ENCODE measurements at regions not wholly inside any gene's neighbourhood (a gene's known extent, or its start where the extent isn't known, plus 50 kb on each side); places are given as distances from the start of the nearest gene placed in this dataset.
"Not testable (repeated sequence)": the region's sequence is repeated elsewhere in the genome, so short reads cannot be mapped to it uniquely, and the experiment has no call there.

GRCh38 chr12:83434600-83434999 lies 747.9 kb downstream of the TMTC2 start:
- Mint-ChIP-seq H3K27me3 (no peaks in the 10 kb centered on the region), H3K4me1 (no peaks in the 10 kb centered on the region), H3K9me3 (peaks cover 1 to 23% (median 11%) of the 10 kb centered on the region in 5 donors), H3K4me3 (no peak overlapping the region), H3K36me3 (no peaks in the 10 kb centered on the region), H3K27ac (no peak overlapping the region)
- Histone ChIP-seq H3K27ac (ENCODE audit: low read depth, low read length) (no peak overlapping the region), H3K4me3 (ENCODE audit: low read length) (no peak overlapping the region), H3K27me3 (ENCODE audit: insufficient read depth, low read length, poor library complexity, severe bottlenecking) (no peaks in the 10 kb centered on the region), H3K4me1 (ENCODE audit: insufficient read depth, low read length) (no peaks in the 10 kb centered on the region), H3K9me3 (ENCODE audit: low read length) (no peaks in the 10 kb centered on the region), H3K36me3 (ENCODE audit: insufficient read depth, low read length) (no peaks in the 10 kb centered on the region)
- CTCF ChIA-PET, result no interaction called here
- POLR2A ChIA-PET, result no interaction called here
- DNase-seq, result no peak

DNA sequence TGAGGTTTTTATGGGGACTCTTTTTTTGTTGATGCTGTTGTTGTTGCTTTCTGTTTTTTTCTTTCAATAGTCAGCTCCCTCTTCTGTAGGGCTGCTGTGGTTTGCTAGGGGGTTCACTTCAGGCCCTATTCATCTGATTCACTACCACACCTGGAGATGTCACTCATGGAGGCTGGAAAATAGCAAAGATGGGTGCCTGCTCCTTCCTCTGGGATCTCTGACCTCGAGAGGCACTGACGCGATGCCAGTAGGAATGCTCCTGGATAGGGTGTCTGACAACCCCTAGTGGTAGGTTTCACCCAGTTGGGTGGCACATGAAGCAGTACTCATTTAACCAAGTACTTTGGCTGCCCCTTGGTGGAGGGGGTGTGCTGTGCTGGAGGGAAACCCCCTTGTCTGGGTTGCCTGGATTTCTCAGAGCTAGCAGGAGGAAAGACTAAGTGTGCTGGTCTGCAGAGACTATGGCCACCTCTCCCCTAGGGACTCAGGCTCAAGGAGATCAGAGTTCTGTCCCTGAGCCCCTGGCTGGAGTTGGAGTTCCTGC lies 745.5 kb downstream of the TMTC2 start:
- no peaks in the 10 kb centered on the region for H3K4me1 Mint-ChIP-seq

GRCh38 chr12:83427586-83428136 lies 741.0 kb downstream of the TMTC2 start:
- H3K27ac ChIP-seq (ENCODE audit: low read depth, low read length); H3K27me3 ChIP-seq (ENCODE audit: insufficient read depth, low read length, poor library complexity, severe bottlenecking); H3K4me1 ChIP-seq (ENCODE audit: insufficient read depth, low read length); CTCF ChIA-PET; H3K27me3 Mint-ChIP-seq; DNase-seq; POLR2A ChIA-PET; H3K9me3 ChIP-seq (ENCODE audit: low read length); H3K27ac Mint-ChIP-seq; H3K4me1 Mint-ChIP-seq; H3K4me3 ChIP-seq (ENCODE audit: low read length); H3K36me3 Mint-ChIP-seq; H3K4me3 Mint-ChIP-seq; H3K36me3 ChIP-seq (ENCODE audit: insufficient read depth, low read length): not testable (repeated sequence)
- H3K9me3 Mint-ChIP-seq, result peaks cover 1 to 22% (median 14%) of the 10 kb centered on the region in 5 donors

More for the DNA sequence above, 745.5 kb downstream of the TMTC2 start:
- Mint-ChIP-seq H3K27me3 (no peaks in the 10 kb centered on the region), H3K27ac (no peak overlapping the region), H3K4me3 (peak overlapping the region in 1 of 7 donors; percentile 15), H3K9me3 (peaks cover 1 to 19% (median 14%) of the 10 kb centered on the region in 5 donors), H3K36me3 (no peaks in the 10 kb centered on the region)
- Histone ChIP-seq H3K4me1 (ENCODE audit: insufficient read depth, low read length) (no peaks in the 10 kb centered on the region), H3K4me3 (ENCODE audit: low read length) (no peak overlapping the region), H3K27ac (ENCODE audit: low read depth, low read length) (no peak overlapping the region), H3K9me3 (ENCODE audit: low read length) (no peaks in the 10 kb centered on the region), H3K36me3 (ENCODE audit: insufficient read depth, low read length) (no peaks in the 10 kb centered on the region), H3K27me3 (ENCODE audit: insufficient read depth, low read length, poor library complexity, severe bottlenecking) (no peaks in the 10 kb centered on the region)
- ChIA-PET POLR2A (no interaction called here), CTCF (no interaction called here)
- DNase-seq, result no peak

GRCh38 chr12:83414981-83415380 lies 728.3 kb downstream of the TMTC2 start:
- Histone ChIP-seq H3K27me3 (ENCODE audit: insufficient read depth, low read length, poor library complexity, severe bottlenecking) (no peaks in the 10 kb centered on the region), H3K4me3 (ENCODE audit: low read length) (no peak overlapping the region), H3K27ac (ENCODE audit: low read depth, low read length) (no peak overlapping the region), H3K4me1 (ENCODE audit: insufficient read depth, low read length) (no peaks in the 10 kb centered on the region), H3K9me3 (ENCODE audit: low read length) (no peaks in the 10 kb centered on the region), H3K36me3 (ENCODE audit: insufficient read depth, low read length) (no peaks in the 10 kb centered on the region)
- H3K4me1 Mint-ChIP-seq, result no peaks in the 10 kb centered on the region
- no peaks in the 10 kb centered on the region for H3K36me3 Mint-ChIP-seq
- ChIA-PET POLR2A (no interaction called here), CTCF (no interaction called here)
- peaks cover 0 to 5% (median 2%) of the 10 kb centered on the region in 5 donors for H3K9me3 Mint-ChIP-seq
- H3K4me3 Mint-ChIP-seq, result no peak overlapping the region
- DNase-seq, result no peak
- no peak overlapping the region for H3K27ac Mint-ChIP-seq
- H3K27me3 Mint-ChIP-seq, result no peaks in the 10 kb centered on the region

DNA sequence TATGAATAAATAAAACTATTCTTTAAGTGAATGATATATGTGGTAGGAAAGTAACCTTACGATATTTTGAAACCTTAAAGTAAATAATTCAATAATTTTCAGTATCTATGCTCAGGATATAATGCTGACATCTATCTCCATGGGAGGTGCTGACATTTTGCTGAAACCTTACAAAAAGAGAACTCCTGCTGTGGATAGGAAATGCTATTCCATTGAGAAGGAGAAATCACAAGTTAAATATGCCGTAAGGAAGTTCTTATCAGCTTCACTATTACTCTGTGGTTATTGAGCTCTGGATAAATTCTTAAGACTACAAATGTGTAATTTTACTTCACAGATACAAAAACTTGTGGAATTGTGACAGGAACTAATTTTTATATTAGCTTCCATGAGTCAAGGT lies 722.1 kb downstream of the TMTC2 start:
- ChIA-PET POLR2A (no interaction called here), CTCF (no interaction called here)
- Histone ChIP-seq H3K4me3 (ENCODE audit: low read length) (no peak overlapping the region), H3K27me3 (ENCODE audit: insufficient read depth, low read length, poor library complexity, severe bottlenecking) (no peaks in the 10 kb centered on the region), H3K36me3 (ENCODE audit: insufficient read depth, low read length) (no peaks in the 10 kb centered on the region), H3K4me1 (ENCODE audit: insufficient read depth, low read length) (no peaks in the 10 kb centered on the region), H3K27ac (ENCODE audit: low read depth, low read length) (no peak overlapping the region), H3K9me3 (ENCODE audit: low read length) (no peaks in the 10 kb centered on the region)
- H3K4me3 Mint-ChIP-seq, result no peak overlapping the region
- H3K9me3 Mint-ChIP-seq, result peaks cover 0 to 9% (median 0%) of the 10 kb centered on the region in 5 donors
- no peaks in the 10 kb centered on the region for H3K4me1 Mint-ChIP-seq
- no peak overlapping the region for H3K27ac Mint-ChIP-seq
- H3K36me3 Mint-ChIP-seq, result no peaks in the 10 kb centered on the region
- no peaks in the 10 kb centered on the region for H3K27me3 Mint-ChIP-seq
- DNase-seq, result no peak

DNA sequence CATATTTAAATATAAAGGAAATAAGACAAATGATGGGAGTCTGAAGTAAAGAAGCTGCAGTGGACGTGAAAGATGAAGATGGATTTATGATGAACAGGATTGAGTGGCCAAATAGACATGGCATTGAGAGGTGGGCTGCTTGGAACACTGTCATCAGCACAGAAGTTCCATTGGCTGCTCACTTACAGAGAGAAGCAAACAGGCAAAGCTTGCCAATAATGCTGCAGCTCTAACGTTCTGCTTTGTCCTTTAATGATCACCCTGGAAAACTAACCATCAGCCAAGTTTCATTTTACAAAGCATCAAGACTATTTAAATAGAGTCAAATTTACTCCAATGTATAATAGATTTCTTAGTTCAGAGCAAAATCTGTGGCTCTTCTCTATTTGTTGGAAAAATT lies 721.4 kb downstream of the TMTC2 start:
- Histone ChIP-seq H3K4me1 (ENCODE audit: insufficient read depth, low read length) (no peaks in the 10 kb centered on the region), H3K9me3 (ENCODE audit: low read length) (no peaks in the 10 kb centered on the region), H3K36me3 (ENCODE audit: insufficient read depth, low read length) (no peaks in the 10 kb centered on the region), H3K4me3 (ENCODE audit: low read length) (no peak overlapping the region), H3K27ac (ENCODE audit: low read depth, low read length) (no peak overlapping the region), H3K27me3 (ENCODE audit: insufficient read depth, low read length, poor library complexity, severe bottlenecking) (no peaks in the 10 kb centered on the region)
- Mint-ChIP-seq H3K27ac (no peak overlapping the region), H3K36me3 (no peaks in the 10 kb centered on the region), H3K4me3 (no peak overlapping the region), H3K4me1 (no peaks in the 10 kb centered on the region), H3K9me3 (peaks cover 0 to 9% (median 0%) of the 10 kb centered on the region in 5 donors), H3K27me3 (no peaks in the 10 kb centered on the region)
- ChIA-PET CTCF (no interaction called here), POLR2A (no interaction called here)
- DNase-seq, result no peak

- no peak for DNase-seq
- H3K36me3 Mint-ChIP-seq, result no peaks in the 10 kb centered on the region
- no peak overlapping the region for H3K27ac Mint-ChIP-seq
- no peaks in the 10 kb centered on the region for H3K9me3 ChIP-seq (ENCODE audit: low read length)
- H3K4me1 ChIP-seq (ENCODE audit: insufficient read depth, low read length), result no peaks in the 10 kb centered on the region
- H3K27me3 ChIP-seq (ENCODE audit: insufficient read depth, low read length, poor library complexity, severe bottlenecking), result no peaks in the 10 kb centered on the region
- CTCF ChIA-PET, result no interaction called here
- no peaks in the 10 kb centered on the region for H3K36me3 ChIP-seq (ENCODE audit: insufficient read depth, low read length)
- peaks cover 0 to 8% (median 0%) of the 10 kb centered on the region in 5 donors for H3K9me3 Mint-ChIP-seq
- H3K27me3 Mint-ChIP-seq, result no peaks in the 10 kb centered on the region
- no peak overlapping the region for H3K4me3 ChIP-seq (ENCODE audit: low read length)
- no peak overlapping the region for H3K4me3 Mint-ChIP-seq
- POLR2A ChIA-PET, result no interaction called here
- no peaks in the 10 kb centered on the region for H3K4me1 Mint-ChIP-seq
- H3K27ac ChIP-seq (ENCODE audit: low read depth, low read length), result no peak overlapping the region
Observed at GRCh38 chr12:83404521-83404920, 717.8 kb downstream of the TMTC2 start.

GRCh38 chr12:83390186-83390585 lies 703.5 kb downstream of the TMTC2 start:
- ChIA-PET CTCF (no interaction called here), POLR2A (no interaction called here)
- H3K27me3 ChIP-seq (ENCODE audit: insufficient read depth, low read length, poor library complexity, severe bottlenecking), result no peaks in the 10 kb centered on the region
- no peak overlapping the region for H3K4me3 Mint-ChIP-seq
- no peak overlapping the region for H3K27ac Mint-ChIP-seq
- no peaks in the 10 kb centered on the region for H3K4me1 ChIP-seq (ENCODE audit: insufficient read depth, low read length)
- no peaks in the 10 kb centered on the region for H3K4me1 Mint-ChIP-seq
- DNase-seq, result no peak
- no peaks in the 10 kb centered on the region for H3K27me3 Mint-ChIP-seq
- H3K4me3 ChIP-seq (ENCODE audit: low read length), result no peak overlapping the region
- no peaks in the 10 kb centered on the region for H3K36me3 Mint-ChIP-seq
- H3K9me3 Mint-ChIP-seq, result peaks cover 0 to 6% (median 4%) of the 10 kb centered on the region in 5 donors
- no peaks in the 10 kb centered on the region for H3K36me3 ChIP-seq (ENCODE audit: insufficient read depth, low read length)
- no peaks in the 10 kb centered on the region for H3K9me3 ChIP-seq (ENCODE audit: low read length)
- H3K27ac ChIP-seq (ENCODE audit: low read depth, low read length), result no peak overlapping the region
